HEK293T (cell line): ENCODE measurements at regions not wholly inside any gene's neighbourhood (a gene's known extent, or its start where the extent isn't known, plus 50 kb on each side); places are given as distances from the start of the nearest gene placed in this dataset.

ENCODE experiments used
- ARNT ChIP-seq: fragments of 450-650 bp; IDR thresholded peaks from 2 replicates; pipeline ENCODE4 v1.6.1; 2017; ENCODE audit warnings: mild to moderate bottlenecking
- BHLHE40 ChIP-seq: fragments of 450-650 bp; IDR thresholded peaks from 2 replicates; pipeline ENCODE4 v1.6.1; 2016; ENCODE audit warnings: mild to moderate bottlenecking, moderate library complexity, borderline replicate concordance
- ELF4 ChIP-seq: fragments of 450-650 bp; IDR thresholded peaks from 2 replicates; pipeline ENCODE4 v1.6.1; 2017; ENCODE audit warnings: antibody characterized with exemption
- FOXA1 ChIP-seq: fragments of 450-650 bp; IDR thresholded peaks from 2 replicates; pipeline ENCODE4 v1.6.1; 2016; ENCODE audit warnings: mild to moderate bottlenecking
- FOXK2 ChIP-seq: fragments of 450-650 bp; IDR thresholded peaks from 2 replicates; pipeline ENCODE4 v1.6.1; 2016; ENCODE audit warnings: mild to moderate bottlenecking
- FOXM1 ChIP-seq: fragments of 450-650 bp; IDR thresholded peaks from 2 replicates; pipeline ENCODE4 v1.6.1; 2017; ENCODE audit warnings: mild to moderate bottlenecking, borderline replicate concordance
- HDGF ChIP-seq: fragments of 450-650 bp; IDR thresholded peaks from 2 replicates; pipeline ENCODE4 v1.6.1; 2017; ENCODE audit warnings: antibody characterized with exemption, borderline replicate concordance
- PKNOX1 ChIP-seq: fragments of 450-650 bp; IDR thresholded peaks from 2 replicates; pipeline ENCODE4 v1.6.1; 2016
- SP1 ChIP-seq: fragments of 450-650 bp; IDR thresholded peaks from 2 replicates; pipeline ENCODE4 v1.6.1; 2017
- SUZ12 ChIP-seq: fragments of 450-650 bp; IDR thresholded peaks from 2 replicates; pipeline ENCODE4 v1.6.1; 2016; ENCODE audit warnings: mild to moderate bottlenecking
- TARDBP ChIP-seq: fragments of 450-650 bp; IDR thresholded peaks from 2 replicates; pipeline ENCODE4 v1.6.1; 2016

DNA sequence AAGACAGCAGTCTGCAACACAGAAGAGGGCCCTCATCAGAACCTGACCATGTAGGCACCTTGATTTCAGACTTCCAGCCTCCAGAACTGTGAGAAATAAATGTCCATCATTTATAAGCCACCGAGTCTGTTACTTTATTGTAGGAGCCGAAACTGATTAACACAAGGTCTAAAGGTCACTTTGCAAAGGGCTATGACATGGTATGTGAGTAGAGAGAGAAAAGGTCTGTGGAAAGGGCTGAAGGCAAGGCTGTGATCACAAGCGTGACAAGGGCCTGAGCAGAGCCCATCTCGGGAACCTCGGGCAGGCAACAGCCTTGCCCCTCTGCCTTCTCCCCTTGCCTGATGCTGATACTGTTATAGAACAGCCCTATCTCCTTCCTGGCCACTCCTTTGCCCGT lies 73.4 kb upstream of the TEAD1 start:
- TF ChIP-seq TARDBP, result no peak
- TF ChIP-seq SP1, result no peak
- no peak for TF ChIP-seq ELF4
- TF ChIP-seq ARNT, result no peak
- TF ChIP-seq FOXK2, result no peak
- no peak for TF ChIP-seq FOXM1
- TF ChIP-seq SUZ12, result no peak
- no peak for TF ChIP-seq PKNOX1
- no peak for TF ChIP-seq FOXA1
- no peak for TF ChIP-seq BHLHE40
- TF ChIP-seq HDGF, result no peak
